ENCODE measurements at regions not wholly inside any gene's neighbourhood (a gene's known extent, or its start where the extent isn't known, plus 50 kb on each side); places are given as distances from the start of the nearest gene placed in this dataset.

GRCh38 chr1:106843518-106843917 lies 213.0 kb upstream of the PRMT6 start:
- no peak for TF ChIP-seq CTCF (IDR thresholded peaks at IDR 0.05)
- TF ChIP-seq EP300 (IDR thresholded peaks at IDR 0.05), result no peak
